ENCODE measurements at regions not wholly inside any gene's neighbourhood (a gene's known extent, or its start where the extent isn't known, plus 50 kb on each side); places are given as distances from the start of the nearest gene placed in this dataset.
"Not testable (repeated sequence)": the region's sequence is repeated elsewhere in the genome, so short reads cannot be mapped to it uniquely, and the experiment has no call there.

DNA sequence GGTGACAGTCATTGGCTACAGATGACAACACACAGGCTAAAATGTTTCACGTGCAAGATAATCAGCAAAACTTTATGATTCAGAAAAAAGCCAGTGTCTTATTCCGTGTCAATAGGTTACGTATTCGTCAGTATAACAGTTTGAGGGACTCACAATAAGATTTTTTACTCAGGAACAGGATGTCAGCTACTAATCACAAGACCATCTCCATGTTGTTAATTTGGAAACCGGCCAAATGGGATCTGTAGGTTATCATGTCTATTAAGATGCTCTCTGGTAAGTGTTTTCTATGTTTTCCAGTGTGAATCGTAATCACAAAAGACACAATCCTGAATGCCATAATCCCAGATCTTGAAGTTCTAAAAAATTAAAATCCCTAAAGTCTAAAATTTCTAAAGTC is 197.3 kb downstream of the ETV1 start:
- FAIRE-seq (no peak), DNase-seq (ENCODE audit: insufficient read length, low spot score) (no peak)

DNA sequence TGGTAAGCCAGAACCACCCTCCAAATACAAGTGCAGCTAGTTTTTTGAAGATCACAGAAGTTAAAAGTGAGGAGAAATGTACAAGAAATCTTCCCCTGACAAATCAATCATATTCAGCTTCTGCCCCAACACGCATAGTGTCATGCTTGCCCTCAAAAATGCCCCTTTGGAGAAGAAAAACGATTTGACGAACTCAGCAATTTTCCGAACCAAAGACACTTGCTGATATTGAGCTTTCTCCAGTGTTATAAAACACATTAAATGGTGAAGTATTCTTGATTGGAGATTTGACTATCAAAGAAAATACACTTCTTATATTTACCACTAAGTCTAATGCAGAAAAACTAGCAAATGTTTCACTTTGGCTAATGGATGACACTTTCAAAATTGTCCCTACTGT is 195.5 kb downstream of the ETV1 start:
- FAIRE-seq (no peak), DNase-seq (ENCODE audit: insufficient read length, low spot score) (no peak)

DNA sequence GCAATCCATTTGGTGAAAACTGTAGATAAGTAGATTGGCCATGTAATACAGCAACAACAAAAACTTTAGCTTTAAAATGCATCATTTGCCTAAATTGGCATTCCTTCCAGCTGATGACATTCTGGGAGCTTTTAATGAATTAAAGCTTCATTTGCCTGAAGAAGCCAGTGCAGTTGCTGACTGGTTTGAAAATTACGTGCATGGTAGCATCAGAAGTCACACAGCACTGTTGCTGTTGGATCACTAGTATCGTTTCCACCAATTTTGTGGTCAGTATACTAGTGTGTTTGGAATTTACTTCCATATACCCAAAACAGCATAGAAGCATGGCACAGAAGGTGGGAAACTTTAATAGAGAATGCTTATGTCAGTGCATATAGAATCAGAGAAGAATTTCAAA is 194.9 kb downstream of the ETV1 start:
- FAIRE-seq (no peak), DNase-seq (ENCODE audit: insufficient read length, low spot score) (no peak)

DNA sequence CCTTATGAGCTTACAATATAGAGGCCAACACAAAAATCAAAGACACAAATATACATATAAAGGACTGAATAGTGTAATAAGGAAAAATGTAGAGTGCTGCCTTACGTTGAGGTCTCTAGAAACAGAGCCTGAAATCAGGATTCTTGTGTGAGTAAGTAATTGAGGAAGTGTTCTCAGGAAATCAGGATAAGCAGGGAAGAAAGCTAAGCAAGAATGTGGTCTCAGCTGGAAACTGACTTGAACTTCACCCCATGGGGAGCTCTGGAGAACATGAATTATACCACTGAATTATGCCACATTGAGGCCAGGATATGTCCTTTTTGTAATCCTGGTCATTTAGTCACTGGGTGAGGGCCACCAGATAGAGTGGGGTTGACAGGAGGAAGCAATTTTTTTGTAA is 191.9 kb downstream of the ETV1 start:
- FAIRE-seq (no peak), DNase-seq (ENCODE audit: insufficient read length, low spot score) (no peak)

DNA sequence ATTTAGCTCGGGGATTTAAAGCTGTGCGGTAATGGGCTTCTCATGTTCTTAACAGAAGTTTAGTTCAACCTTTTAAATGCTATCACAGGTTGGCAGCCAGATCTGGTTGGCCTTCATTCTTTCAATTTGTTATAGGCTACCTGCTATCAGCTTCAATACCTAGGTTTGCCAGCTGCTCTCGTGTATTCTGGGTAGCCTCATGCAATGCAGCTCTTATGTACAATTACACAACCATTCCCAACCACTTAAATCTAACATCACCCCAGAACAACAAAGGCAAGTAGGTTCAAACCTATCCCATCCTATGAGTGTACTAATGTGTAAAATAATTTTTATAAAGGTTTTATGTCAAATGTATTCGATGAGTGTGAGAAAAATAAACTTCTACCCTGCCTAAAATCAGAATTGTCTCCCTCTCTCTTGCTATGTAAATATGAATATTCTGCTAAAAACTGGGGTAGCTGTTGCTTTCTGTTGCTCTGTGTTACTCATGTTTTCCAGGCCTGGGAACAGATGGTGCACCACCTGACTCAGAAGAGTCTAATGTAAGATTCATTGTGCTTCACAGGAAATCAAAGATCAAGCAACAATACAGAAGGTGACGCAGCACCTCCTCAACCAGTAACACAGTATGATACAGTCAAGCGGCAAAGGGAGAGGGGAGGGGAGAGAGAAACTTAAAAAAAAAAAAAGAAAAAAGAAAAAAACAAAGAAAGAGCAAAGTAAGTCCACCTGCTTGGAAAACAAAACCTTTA is 188.6 kb downstream of the ETV1 start:
- FAIRE-seq (no peak), DNase-seq (ENCODE audit: insufficient read length, low spot score) (no peak)

DNA sequence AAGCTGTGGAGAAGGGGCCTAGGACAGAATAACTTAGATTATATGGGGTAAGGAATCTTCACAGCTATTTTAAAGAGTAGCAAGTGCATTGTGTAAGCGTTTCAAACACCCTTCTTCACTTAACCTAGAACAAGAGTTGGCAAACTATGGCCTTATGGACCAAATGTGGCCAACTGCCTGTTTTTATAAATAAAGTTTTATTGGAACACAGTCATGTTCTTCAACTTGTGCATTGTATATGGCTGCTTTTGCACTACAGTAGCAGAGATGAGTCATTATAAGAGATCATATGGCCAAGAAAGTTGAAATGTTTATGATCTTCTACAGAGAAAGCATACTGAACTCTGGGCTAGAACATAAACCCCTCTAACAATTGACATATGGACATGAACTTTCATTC is 187.8 kb downstream of the ETV1 start:
- DNase-seq (ENCODE audit: insufficient read length, low spot score) (no peak), FAIRE-seq (no peak)

DNA sequence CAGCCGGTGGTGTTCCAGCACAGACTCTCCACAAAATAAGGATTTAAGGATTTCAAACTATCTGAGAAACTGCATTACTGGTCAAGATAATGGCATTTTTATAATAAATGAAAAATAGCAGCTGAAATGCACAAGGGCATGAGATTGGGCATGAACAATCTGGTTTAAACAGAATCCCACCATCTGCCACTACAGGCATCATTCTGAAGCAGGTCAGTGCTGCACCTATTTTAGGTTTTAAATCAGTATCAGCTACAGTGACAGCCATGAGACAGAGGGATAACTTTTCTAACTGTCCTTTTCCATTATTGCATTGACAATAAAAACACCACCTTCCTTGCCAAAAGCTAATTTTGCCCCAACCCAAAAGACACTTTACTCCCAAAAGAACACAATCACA is 186.8 kb downstream of the ETV1 start:
- no peak for FAIRE-seq
- DNase-seq (ENCODE audit: insufficient read length, low spot score): no peak

DNA sequence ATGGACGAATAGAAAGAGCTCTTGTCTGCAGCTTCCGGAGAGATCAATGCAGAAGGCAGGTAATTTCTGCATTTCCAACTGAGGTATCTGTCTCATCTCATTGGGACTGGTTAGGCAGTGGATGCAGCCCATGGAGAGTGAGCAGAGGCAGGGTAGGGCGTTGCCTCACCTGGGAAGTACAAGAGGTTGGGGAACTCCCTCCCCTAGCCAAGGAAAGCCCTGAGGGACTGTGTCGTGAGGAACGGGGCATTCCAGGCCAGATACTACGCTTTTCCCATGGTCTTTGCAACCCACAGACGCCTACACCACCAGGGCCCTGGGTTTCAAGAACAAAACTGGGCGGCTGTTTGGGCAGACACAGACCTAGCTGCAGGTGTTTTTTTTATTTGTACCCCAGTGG is 186.3 kb downstream of the ETV1 start:
- FAIRE-seq (no peak), DNase-seq (ENCODE audit: insufficient read length, low spot score) (no peak)

DNA sequence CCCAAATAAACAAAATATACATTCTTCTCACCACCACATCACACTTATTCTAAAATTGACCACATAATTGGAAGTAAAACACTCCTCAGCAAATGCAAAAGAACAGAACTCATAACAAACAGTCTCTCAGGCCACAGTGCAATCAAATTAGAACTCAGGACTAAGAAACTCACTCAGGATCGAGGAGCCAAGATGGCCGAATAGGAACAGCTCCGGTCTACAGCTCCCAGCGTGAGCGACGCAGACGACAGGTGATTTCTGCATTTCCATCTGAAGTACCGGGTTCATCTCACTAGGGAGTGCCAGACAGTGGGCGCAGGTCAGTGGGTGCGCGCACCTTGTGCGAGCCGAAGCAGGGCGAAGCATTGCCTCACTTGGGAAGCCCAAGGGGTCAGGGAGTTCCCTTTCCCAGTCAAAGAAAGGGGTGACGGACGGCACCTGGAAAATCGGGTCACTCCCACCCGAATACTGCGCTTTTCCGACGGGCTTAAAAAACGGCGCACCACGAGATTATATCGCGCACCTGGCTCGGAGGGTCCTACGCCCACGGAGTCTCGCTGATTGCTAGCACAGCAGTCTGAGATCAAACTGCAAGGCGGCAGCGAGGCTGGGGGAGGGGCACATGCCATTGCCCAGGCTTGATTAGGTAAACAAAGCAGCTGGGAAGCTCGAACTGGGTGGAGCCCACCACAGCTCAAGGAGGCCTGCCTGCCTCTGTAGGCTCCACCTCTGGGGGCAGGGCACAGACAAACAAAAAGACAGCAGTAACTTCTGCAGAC is 183.2 kb downstream of the ETV1 start:
- not testable (repeated sequence) for DNase-seq (ENCODE audit: insufficient read length, low spot score)

DNA sequence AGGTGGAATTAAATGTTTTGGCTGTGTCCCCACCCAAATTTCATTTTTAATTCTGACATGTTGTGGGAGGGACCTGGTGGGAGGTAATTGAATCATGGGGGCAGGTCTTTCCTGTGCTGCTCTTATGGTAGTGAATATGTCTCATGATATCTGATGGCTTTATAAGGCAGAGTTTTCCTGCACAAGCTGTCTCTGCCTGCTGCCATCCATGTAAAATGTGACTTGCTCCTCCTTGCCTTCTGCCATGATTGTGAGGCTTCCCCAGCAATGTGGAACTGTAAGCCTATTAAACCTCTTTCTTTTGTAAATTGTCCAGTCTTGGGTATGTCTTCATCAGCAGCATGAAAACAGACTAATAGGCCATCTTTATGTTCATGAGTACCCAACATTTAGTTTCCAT is 172.2 kb downstream of the ETV1 start:
- FAIRE-seq; DNase-seq (ENCODE audit: insufficient read length, low spot score): not testable (repeated sequence)

More for the DNA sequence above, 183.2 kb downstream of the ETV1 start:
- FAIRE-seq: not testable (repeated sequence)

DNA sequence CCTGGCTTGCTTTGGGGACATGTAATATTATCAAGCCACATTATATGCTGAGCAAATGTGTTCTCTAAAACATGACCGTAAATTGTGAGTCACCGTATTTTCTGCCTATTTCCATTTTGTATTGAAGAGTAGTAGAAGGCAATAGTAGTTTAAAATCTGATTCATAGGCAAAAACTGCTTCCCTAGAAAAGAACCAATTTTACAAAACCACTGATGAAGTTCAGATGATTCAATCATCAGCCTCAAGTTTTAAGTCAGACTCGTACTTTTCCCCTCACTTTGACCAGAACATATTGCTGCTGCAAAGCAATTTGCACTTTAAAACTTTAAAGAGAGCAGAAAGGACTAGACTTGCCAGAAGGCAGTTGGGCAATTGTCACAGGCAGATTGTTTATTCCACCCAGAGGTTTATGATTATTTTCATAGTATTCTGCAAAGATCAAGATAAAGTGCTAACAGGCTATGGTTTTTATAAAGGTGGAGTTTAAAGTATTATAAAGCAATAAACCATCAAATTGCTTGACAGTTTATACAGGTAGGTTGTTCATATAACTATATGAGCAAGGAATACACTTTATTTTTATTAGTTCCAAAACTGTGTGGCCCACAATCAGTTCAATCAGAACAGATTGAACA is 168.2 kb downstream of the ETV1 start:
- FAIRE-seq (no peak), DNase-seq (ENCODE audit: insufficient read length, low spot score) (no peak)

DNA sequence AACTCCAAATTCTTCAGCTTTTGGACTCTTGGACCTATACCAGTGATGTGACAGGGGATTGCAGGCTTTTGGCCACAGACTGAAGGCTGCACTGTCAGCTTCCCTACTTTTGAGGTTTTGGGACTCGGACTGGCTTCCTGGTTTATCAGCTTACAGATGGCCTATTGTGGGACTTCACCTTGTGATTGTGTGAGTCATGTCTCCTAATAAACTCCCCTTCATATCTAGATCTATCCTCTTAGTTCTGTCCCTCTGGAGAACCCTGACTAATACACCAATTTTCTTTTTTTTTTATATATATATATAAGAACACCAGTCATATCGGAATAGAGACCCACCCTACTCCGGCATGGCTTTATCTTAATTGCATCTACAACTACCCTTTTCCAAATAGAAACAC is 166.8 kb downstream of the ETV1 start:
- no peak for DNase-seq (ENCODE audit: insufficient read length, low spot score)
- FAIRE-seq: no peak

DNA sequence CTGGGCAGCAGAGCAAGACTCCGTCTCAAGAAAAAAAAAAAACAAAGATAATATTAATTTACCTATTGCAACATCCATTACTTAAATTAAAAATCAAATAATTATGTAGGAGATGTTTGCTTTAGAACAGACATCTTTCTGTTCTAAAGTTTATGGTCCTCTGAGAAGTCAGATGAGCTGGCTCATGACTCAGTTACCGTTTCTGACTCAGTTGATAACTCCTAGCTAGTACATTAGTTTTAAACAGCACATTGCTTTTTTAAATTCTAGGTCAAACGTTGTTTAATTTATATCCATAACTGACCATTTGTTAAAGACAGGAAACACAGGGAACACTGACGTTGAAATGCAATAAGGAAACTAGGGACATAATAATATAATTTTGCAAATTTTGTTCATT is 162.7 kb downstream of the ETV1 start:
- FAIRE-seq (no peak), DNase-seq (ENCODE audit: insufficient read length, low spot score) (no peak)

DNA sequence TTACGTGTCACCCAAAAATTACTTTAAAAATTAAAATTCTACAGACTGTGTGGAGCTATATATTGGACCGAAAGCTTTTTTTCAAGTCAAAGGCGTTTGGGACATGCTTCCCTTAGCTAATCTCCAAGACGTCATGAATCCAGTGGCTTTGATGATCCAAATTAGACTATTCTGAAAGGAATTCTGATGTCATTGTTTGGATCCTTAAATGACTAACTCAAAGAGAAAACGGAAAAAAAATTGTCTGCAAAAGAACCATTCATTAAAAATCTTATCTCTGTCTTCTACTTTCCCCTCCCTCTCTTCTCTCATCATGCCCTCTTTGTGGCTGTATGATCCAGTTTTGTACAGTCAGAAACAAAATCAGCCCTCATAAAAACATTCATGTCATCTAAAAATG is 161.8 kb downstream of the ETV1 start:
- no peak for FAIRE-seq
- DNase-seq (ENCODE audit: insufficient read length, low spot score): no peak

DNA sequence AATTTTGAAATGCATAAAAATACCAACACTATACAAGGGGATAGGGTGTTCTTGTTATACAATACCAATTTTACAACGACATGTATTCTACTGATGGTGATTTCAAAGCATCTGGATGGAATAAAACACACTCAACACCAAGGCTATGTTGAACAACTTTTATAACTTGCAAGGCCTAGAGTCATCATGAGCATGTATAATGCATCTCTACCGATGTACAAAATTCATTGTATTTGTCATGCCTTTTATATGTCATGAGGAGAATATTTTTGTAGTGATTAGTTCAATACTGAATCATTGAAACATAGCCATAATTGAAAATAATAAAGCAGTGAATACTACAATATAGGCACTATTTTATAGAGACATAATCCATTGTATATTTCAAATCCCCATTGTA is 160.2 kb downstream of the ETV1 start:
- no peak for FAIRE-seq

DNA sequence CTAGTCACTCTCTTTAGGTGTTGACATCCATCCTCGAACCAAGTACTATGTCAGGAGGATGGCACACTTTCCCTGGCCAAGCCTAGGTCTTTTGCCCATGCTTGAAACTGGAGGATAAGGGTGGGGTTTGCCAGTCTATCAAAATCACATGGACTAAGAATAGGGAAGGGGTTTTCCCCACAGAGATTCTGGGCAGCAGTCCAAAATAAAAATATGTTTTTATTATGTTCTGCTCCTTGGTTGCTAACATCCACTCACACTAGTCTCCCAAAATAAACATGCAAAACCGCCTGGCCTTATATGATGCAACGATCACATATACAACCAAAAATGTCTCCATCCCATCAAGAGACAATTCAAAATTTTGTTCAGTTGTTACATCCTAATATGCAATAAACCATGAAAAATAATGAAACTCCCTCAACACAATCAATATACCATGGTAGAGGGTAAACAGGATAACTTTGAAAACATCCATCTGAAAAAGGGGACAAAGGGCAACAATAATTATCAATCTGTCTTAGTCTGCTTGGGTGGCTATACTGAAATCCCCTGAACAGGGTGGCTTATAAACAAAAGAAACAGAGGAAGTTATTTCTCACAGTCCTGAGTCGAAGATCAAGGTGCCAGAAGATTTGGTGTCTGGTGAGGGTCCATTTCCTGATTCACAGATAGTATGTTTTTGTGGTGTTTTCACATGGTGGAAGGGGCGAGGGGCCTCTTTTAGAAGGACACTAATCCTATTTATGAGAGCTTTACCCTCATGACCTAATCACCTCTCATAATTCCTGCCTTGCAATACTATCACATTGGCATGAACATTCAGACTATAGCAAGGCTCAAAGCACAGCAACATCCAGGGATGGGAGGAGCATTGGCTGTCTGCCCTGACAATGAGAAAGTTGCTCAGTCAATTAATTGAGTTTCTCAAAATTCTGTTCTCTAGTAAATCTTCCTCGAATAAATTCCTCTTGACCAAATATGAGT is 159.3 kb downstream of the ETV1 start:
- FAIRE-seq (no peak), DNase-seq (ENCODE audit: insufficient read length, low spot score) (no peak)

More for the DNA sequence above, 160.2 kb downstream of the ETV1 start:
- DNase-seq (ENCODE audit: insufficient read length, low spot score): no peak

DNA sequence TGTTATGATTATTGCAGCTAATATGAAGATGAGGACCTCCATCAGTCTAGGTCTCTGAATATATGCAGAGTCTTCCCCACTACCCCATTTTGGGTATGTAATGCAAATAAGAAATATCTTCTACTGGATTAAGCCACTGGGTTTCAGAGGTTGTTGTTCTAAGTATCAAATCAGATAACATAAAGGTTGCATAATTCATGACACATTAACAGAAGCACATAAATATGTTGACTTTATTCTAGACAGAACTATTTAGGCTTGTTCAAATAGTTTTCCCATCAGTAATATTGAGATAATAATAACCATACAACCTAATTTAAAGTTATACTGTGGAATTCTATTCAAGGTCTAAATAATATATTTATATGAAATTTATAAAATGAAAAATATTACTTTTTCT is 157.1 kb downstream of the ETV1 start:
- DNase-seq (ENCODE audit: insufficient read length, low spot score) (no peak), FAIRE-seq (no peak)

DNA sequence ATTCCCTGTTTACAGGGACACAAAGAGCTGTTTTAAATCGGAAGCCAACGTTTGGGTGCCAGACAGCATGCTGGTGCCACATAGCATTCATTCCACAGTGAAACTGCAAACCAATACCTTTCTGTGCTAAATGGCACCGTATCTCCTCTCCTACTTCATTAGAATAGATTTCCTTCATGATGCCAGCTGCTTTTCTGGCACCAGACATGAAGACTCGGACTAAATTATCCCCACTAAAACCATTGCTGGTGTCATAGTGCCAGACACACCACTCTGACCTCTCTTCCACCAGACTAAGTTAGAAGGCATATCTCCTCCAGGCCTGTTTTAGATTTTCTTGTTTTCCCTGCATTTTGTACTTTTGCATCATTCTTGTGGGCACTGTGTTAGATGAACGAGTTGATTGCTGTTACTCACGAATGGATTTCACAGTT is 155.1 kb downstream of the ETV1 start:
- DNase-seq (ENCODE audit: insufficient read length, low spot score) (no peak), FAIRE-seq (no peak)

DNA sequence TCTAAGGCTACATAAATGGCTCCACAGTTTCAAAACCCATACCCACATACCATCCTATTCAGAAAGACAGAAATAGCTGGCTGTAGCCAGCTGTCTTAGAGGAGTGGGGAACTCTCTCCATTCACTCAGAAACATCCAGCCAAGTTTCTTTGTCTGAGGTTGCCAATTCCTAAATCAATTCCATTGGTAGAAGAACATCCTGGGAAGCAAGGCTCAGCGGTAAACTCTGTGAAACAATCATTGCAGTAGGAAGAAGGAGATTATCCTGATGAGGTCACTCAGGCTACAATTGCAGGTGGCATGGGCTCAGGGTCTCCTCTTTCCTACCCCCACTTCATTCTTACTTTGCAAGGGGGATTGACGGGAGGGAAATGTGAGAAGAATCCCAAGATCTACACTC is 154.0 kb downstream of the ETV1 start:
- FAIRE-seq (no peak), DNase-seq (ENCODE audit: insufficient read length, low spot score) (no peak)

DNA sequence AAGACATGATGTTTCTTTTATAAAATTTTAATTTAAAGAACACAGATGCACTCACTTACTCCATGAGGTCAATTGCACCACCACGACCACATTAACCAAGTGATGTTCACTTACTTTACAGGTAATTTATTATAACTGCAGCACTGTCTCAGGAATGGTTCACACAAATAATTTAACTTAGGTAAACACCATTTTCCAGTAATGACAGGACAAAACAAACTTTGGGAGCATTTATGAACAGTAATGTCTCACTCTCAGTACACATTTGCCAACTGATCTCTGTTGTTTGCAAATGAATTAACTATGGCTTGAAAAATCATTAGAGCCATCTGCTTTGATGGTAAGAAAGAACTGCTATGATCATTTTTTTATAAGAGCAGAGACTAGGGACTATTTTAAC is 150.4 kb downstream of the ETV1 start:
- DNase-seq (ENCODE audit: insufficient read length, low spot score): no peak
- no peak for FAIRE-seq

Data from HTR-8/SVneo (cell line).